Esophagus squamous epithelium (tissue), 4 donors: ENCODE measurements at regions not wholly inside any gene's neighbourhood (a gene's known extent, or its start where the extent isn't known, plus 50 kb on each side); places are given as distances from the start of the nearest gene placed in this dataset.

Experiments used
- POLR2A ChIP-seq, 4 donors: fragments of 450-650 bp; IDR thresholded peaks; one replicate each; pipeline ENCODE4 v1.6.1; 2017; ENCODE audit warnings: antibody characterized with exemption in 4 of 4, mild to moderate bottlenecking in 4 of 4, moderate library complexity in 3 of 4
- TF ChIP-seq, protein P1 (sequence below), 6 experiments: fragments of 450-650 bp in 4 of 6; fragments of 200-600 bp in 2 of 6; sonication (generic) in 2 of 6; IDR thresholded peaks; one replicate each; pipeline ENCODE4 v1.5.1; 2016 to 2019; ENCODE audit warnings: antibody characterized with exemption in 6 of 6, mild to moderate bottlenecking in 4 of 6, moderate library complexity in 4 of 6

DNA sequence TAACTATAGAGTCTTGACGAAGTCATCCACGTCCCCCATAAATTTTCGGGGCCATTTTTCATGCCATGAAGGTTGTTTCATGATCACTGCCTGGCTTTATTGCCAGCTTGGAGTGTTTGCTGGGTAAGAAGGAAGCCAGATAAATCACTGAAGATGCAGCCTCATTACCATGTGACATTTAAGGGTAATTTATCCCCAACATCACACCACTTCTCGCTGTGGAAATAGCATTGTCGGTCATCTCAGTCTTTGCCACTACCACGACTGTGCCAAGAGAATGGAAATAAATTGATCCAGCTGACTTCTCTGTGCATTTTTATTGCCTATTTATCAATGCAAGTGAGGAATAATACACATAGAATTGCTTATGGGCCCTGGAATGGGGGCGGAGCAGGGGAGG lies 617.9 kb downstream of the AJAP1 start:
- TF ChIP-seq, protein P1, sequence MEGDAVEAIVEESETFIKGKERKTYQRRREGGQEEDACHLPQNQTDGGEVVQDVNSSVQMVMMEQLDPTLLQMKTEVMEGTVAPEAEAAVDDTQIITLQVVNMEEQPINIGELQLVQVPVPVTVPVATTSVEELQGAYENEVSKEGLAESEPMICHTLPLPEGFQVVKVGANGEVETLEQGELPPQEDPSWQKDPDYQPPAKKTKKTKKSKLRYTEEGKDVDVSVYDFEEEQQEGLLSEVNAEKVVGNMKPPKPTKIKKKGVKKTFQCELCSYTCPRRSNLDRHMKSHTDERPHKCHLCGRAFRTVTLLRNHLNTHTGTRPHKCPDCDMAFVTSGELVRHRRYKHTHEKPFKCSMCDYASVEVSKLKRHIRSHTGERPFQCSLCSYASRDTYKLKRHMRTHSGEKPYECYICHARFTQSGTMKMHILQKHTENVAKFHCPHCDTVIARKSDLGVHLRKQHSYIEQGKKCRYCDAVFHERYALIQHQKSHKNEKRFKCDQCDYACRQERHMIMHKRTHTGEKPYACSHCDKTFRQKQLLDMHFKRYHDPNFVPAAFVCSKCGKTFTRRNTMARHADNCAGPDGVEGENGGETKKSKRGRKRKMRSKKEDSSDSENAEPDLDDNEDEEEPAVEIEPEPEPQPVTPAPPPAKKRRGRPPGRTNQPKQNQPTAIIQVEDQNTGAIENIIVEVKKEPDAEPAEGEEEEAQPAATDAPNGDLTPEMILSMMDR (IDR thresholded peaks at IDR 0.05): no peak
- TF ChIP-seq POLR2A (IDR thresholded peaks at IDR 0.05): no peak
